ENCODE measurements at regions not wholly inside any gene's neighbourhood (a gene's known extent, or its start where the extent isn't known, plus 50 kb on each side); places are given as distances from the start of the nearest gene placed in this dataset.
"Not testable (repeated sequence)": the region's sequence is repeated elsewhere in the genome, so short reads cannot be mapped to it uniquely, and the experiment has no call there.

- no peak overlapping the region for H3K4me3 Mint-ChIP-seq
- H3K4me1 Mint-ChIP-seq (ENCODE audit: unreplicated experiment) = peaks cover 8% of the 10 kb centered on the region
Observed at GRCh38 chr13:109403012-109403421, 383.4 kb downstream of the IRS2 start.

GRCh38 chr13:109401891-109402290, 384.5 kb downstream of the IRS2 start:
- Mint-ChIP-seq H3K4me3 (no peak overlapping the region), H3K4me1 (ENCODE audit: unreplicated experiment) (peaks cover 8% of the 10 kb centered on the region), H3K27ac (no peak overlapping the region), H3K9me3 (peaks cover 6% of the 10 kb centered on the region), H3K27me3 (no peaks in the 10 kb centered on the region), H3K36me3 (no peaks in the 10 kb centered on the region)
- TF ChIP-seq CTCF (conservative IDR thresholded peaks at IDR 0.05) = no peak
- no peak for DNase-seq (ENCODE audit: extremely low spot score, unreplicated experiment)

More at GRCh38 chr13:109403012-109403421, 383.4 kb downstream of the IRS2 start:
- Mint-ChIP-seq H3K9me3 (peaks cover 6% of the 10 kb centered on the region), H3K27ac (no peak overlapping the region), H3K27me3 (no peaks in the 10 kb centered on the region), H3K36me3 (no peaks in the 10 kb centered on the region)
- no peak for TF ChIP-seq CTCF (conservative IDR thresholded peaks at IDR 0.05)
- no peak for DNase-seq (ENCODE audit: extremely low spot score, unreplicated experiment)

- Mint-ChIP-seq H3K27me3 (no peaks in the 10 kb centered on the region), H3K4me3 (no peak overlapping the region), H3K4me1 (ENCODE audit: unreplicated experiment) (peaks cover 8% of the 10 kb centered on the region), H3K36me3 (no peaks in the 10 kb centered on the region), H3K9me3 (peaks cover 6% of the 10 kb centered on the region), H3K27ac (no peak overlapping the region)
- no peak for TF ChIP-seq CTCF (conservative IDR thresholded peaks at IDR 0.05)
- DNase-seq (ENCODE audit: extremely low spot score, unreplicated experiment) = no peak
Observed at GRCh38 chr13:109401307-109401706, 385.1 kb downstream of the IRS2 start.

- Mint-ChIP-seq H3K4me1 (ENCODE audit: unreplicated experiment) (peaks cover 8% of the 10 kb centered on the region), H3K4me3 (no peak overlapping the region), H3K27ac (no peak overlapping the region), H3K27me3 (no peaks in the 10 kb centered on the region), H3K36me3 (no peaks in the 10 kb centered on the region), H3K9me3 (peaks cover 6% of the 10 kb centered on the region)
- DNase-seq (ENCODE audit: extremely low spot score, unreplicated experiment) = no peak
- TF ChIP-seq CTCF (conservative IDR thresholded peaks at IDR 0.05) = no peak
Observed at GRCh38 chr13:109400624-109401257, 385.6 kb downstream of the IRS2 start.

- peaks cover 6% of the 10 kb centered on the region for H3K9me3 Mint-ChIP-seq
- no peak overlapping the region for H3K27ac Mint-ChIP-seq
- peaks cover 8% of the 10 kb centered on the region for H3K4me1 Mint-ChIP-seq (ENCODE audit: unreplicated experiment)
- no peak for DNase-seq (ENCODE audit: extremely low spot score, unreplicated experiment)
- TF ChIP-seq CTCF (conservative IDR thresholded peaks at IDR 0.05) = no peak
- no peaks in the 10 kb centered on the region for H3K36me3 Mint-ChIP-seq
- no peaks in the 10 kb centered on the region for H3K27me3 Mint-ChIP-seq
- no peak overlapping the region for H3K4me3 Mint-ChIP-seq
Observed at GRCh38 chr13:109400209-109400608, 386.2 kb downstream of the IRS2 start.

- H3K27ac Mint-ChIP-seq; H3K27me3 Mint-ChIP-seq; H3K4me1 Mint-ChIP-seq (ENCODE audit: unreplicated experiment); H3K4me3 Mint-ChIP-seq; DNase-seq (ENCODE audit: extremely low spot score, unreplicated experiment); H3K36me3 Mint-ChIP-seq: not testable (repeated sequence)
- H3K9me3 Mint-ChIP-seq = peaks cover 11% of the 10 kb centered on the region
Observed at GRCh38 chr13:109398071-109398470, 388.3 kb downstream of the IRS2 start.

Data from type B pancreatic cell (in vitro differentiated cells).